ENCODE measurements at regions not wholly inside any gene's neighbourhood (a gene's known extent, or its start where the extent isn't known, plus 50 kb on each side); places are given as distances from the start of the nearest gene placed in this dataset.

GRCh38 chr20:6430381-6430780 lies 307.6 kb upstream of the FERMT1 start:
- Histone ChIP-seq H3K4me1 (ENCODE audit: control insufficient read depth, extremely low read depth, insufficient read depth, low read length) (peaks cover 7% of the 10 kb centered on the region), H3K9me1 (ENCODE audit: control insufficient read depth, extremely low read depth, insufficient read depth, low read length) (no peaks in the 10 kb centered on the region), H2AFZ (ENCODE audit: control insufficient read depth, low read length) (no peak overlapping the region), H3K4me2 (ENCODE audit: control insufficient read depth, extremely low read depth, insufficient read depth, low read depth, low read length) (no peak overlapping the region), H3K4me3 (ENCODE audit: control insufficient read depth in 2 of 3, extremely low read depth in 1 of 3, insufficient read depth in 2 of 3, low read depth in 1 of 3, low read length in 3 of 3) (no peak overlapping the region), H3K9ac (ENCODE audit: control insufficient read depth, extremely low read depth, insufficient read depth, low read length) (no peak overlapping the region), H3K27ac (ENCODE audit: control insufficient read depth, insufficient read depth, low read length) (no peak overlapping the region), H3K36me3 (ENCODE audit: control insufficient read depth in 2 of 2, extremely low read depth in 1 of 2, insufficient read depth in 2 of 2, low read length in 2 of 2) (no peaks in the 10 kb centered on the region), H3K9me3 (ENCODE audit: control insufficient read depth, low read depth, low read length) (no peaks in the 10 kb centered on the region), H4K20me1 (ENCODE audit: control insufficient read depth, extremely low read depth, insufficient read depth, low read length) (no peaks in the 10 kb centered on the region), H3K79me2 (ENCODE audit: control insufficient read depth, insufficient read depth, low read length) (no peaks in the 10 kb centered on the region), H3K27me3 (ENCODE audit: control insufficient read depth, extremely low read depth, insufficient read depth, low read length) (no peaks in the 10 kb centered on the region)
- dilution Hi-C loops (cut with MboI; ENCODE audit: extremely low pct_ligation_motif_present, low sequenced_read_pairs), result no loop called here
- TF ChIP-seq EZH2 (IDR thresholded peaks at IDR 0.05; ENCODE audit: low read length) (no peak), CTCF (optimal IDR thresholded peaks at IDR 0.05 in 1 of 3, IDR thresholded peaks at IDR 0.05 in 1 of 3, conservative IDR thresholded peaks at IDR 0.05 in 1 of 3; ENCODE audit: extremely low read depth in 1 of 3, insufficient read depth in 2 of 3, low read length in 3 of 3) (no peak)
- FAIRE-seq (no peak), DNase-seq (ENCODE audit: low read depth, low spot score) (no peak)

GRCh38 chr20:6426287-6426891 lies 303.6 kb upstream of the FERMT1 start:
- H3K36me3 ChIP-seq (ENCODE audit: control insufficient read depth in 2 of 2, extremely low read depth in 1 of 2, insufficient read depth in 2 of 2, low read length in 2 of 2), result no peaks in the 10 kb centered on the region
- H3K79me2 ChIP-seq (ENCODE audit: control insufficient read depth, insufficient read depth, low read length), result no peaks in the 10 kb centered on the region
- H3K4me3 ChIP-seq (ENCODE audit: control insufficient read depth in 2 of 3, extremely low read depth in 1 of 3, insufficient read depth in 2 of 3, low read depth in 1 of 3, low read length in 3 of 3), result no peak overlapping the region
- dilution Hi-C loops (cut with MboI; ENCODE audit: extremely low pct_ligation_motif_present, low sequenced_read_pairs), result no loop called here
- no peak for TF ChIP-seq CTCF (optimal IDR thresholded peaks at IDR 0.05 in 1 of 3, IDR thresholded peaks at IDR 0.05 in 1 of 3, conservative IDR thresholded peaks at IDR 0.05 in 1 of 3; ENCODE audit: extremely low read depth in 1 of 3, insufficient read depth in 2 of 3, low read length in 3 of 3)
- no peak for TF ChIP-seq EZH2 (IDR thresholded peaks at IDR 0.05; ENCODE audit: low read length)
- DNase-seq (ENCODE audit: low read depth, low spot score), result no peak
- FAIRE-seq, result no peak
- H3K9ac ChIP-seq (ENCODE audit: control insufficient read depth, extremely low read depth, insufficient read depth, low read length), result no peak overlapping the region
- no peaks in the 10 kb centered on the region for H3K4me1 ChIP-seq (ENCODE audit: control insufficient read depth, extremely low read depth, insufficient read depth, low read length)
- H3K27me3 ChIP-seq (ENCODE audit: control insufficient read depth, extremely low read depth, insufficient read depth, low read length), result no peaks in the 10 kb centered on the region
- no peak overlapping the region for H3K4me2 ChIP-seq (ENCODE audit: control insufficient read depth, extremely low read depth, insufficient read depth, low read depth, low read length)
- H4K20me1 ChIP-seq (ENCODE audit: control insufficient read depth, extremely low read depth, insufficient read depth, low read length), result no peaks in the 10 kb centered on the region
- no peak overlapping the region for H3K27ac ChIP-seq (ENCODE audit: control insufficient read depth, insufficient read depth, low read length)
- no peaks in the 10 kb centered on the region for H3K9me1 ChIP-seq (ENCODE audit: control insufficient read depth, extremely low read depth, insufficient read depth, low read length)
- no peaks in the 10 kb centered on the region for H3K9me3 ChIP-seq (ENCODE audit: control insufficient read depth, low read depth, low read length)
- no peak overlapping the region for H2AFZ ChIP-seq (ENCODE audit: control insufficient read depth, low read length)

Measured in keratinocyte (primary cell).